HG03571 (cell line): ENCODE measurements at regions not wholly inside any gene's neighbourhood (a gene's known extent, or its start where the extent isn't known, plus 50 kb on each side); places are given as distances from the start of the nearest gene placed in this dataset.
"Not testable (repeated sequence)": the region's sequence is repeated elsewhere in the genome, so short reads cannot be mapped to it uniquely, and the experiment has no call there.

Experiments
- ATAC-seq: cut with Tn5 transposase; IDR thresholded peaks from one replicate; pipeline ENCODE4 v1.9.1; 2021; ENCODE audit not compliant: unreplicated experiment

DNA sequence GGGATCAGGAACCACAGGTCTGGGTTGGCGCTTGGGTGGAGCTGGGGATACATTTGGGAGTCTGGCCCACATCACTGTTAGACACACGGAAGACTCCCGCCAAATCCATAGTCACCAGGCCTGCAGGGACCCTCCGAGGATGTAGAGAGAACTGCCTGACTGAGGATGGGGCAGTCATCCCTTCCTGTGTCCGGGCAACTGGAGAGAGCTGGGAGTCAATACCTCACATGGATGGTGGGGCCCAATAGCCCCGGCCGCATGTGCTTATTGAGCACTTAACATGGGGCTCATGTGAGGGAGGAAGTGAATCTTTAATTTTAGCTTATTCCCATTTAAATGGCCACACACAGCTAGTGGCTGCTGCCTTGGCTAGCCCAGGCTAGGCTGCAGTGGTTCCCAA, 124.5 kb downstream of the TLR5 start:
- ATAC-seq: no peak

DNA sequence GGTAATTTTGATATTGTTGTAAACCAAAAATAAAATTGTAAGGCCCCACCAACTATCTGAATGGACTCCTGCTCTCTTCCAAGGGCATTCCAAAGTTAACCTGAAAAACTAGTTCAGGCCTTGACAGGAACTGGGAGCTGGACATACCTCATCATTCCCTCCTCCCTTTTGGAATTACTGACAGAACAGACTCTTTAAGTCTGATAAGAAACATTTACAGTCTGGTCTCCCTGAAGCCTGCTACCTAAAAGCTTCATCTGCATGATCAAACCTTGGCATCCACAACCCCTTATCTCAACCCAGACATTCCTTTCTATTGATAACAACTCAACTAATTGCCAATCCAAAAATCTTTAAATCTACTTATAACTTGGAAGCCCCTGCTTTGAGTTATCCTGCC, 123.8 kb downstream of the TLR5 start:
- no peak for ATAC-seq

DNA sequence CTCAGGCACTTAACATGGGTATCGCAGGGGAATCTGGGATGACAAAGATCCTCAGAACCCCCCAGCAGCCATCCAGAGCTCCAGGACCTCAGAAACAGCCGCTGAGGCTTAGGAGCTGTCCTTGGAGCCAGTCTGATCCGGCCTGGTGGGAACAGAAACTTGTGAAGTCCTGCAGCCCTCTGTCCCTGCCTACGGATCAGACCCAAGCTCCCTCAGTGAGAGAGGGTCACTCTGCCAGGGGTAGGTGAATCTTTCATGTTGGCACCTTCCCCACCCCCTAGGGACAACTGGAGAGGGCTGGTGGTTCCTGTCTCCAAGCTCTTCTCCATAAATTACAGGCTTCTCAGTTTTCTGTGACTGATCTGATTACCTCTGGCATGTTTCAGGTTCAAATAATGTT, 122.3 kb downstream of the TLR5 start:
- no peak for ATAC-seq

DNA sequence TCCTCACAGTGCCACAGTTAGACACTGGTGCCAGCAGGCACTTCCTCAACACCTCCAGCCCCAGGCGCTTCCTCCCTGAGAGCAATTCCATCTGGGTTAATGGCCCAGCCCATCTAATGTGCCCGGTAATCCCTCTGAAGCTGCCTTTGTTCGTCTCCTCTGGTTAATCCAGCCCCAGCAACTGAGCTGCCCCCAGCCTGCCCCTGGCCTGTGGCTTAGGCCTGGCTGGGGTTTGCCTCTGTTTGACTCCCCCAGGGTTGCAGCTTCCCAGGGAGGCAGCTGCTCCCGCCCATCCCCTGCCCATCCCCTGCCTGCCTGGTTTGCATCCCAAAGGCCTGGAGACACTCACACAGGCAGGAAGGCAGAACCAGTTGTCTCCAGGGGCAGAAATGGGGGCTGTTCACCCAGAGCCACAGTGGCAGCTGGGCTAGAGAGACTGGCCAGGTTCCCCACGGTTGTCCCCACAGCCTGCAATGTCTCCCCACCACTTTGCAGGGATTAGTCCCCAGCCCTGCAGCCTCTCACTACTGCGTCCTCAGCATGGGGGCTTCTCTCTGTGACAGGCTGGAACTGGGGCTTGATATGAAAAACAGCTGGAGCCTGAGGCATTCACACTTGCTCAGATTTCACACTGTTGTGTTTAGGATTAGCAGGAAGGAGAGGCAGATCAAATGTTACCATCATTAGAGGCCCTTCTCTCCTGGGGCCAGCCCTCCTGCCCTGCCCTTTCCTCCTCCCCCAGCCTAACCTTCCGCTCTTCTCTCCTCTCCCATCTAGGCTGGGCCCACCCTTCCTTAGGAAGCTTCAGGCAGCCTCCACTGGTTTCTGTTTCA, 120.2 kb downstream of the TLR5 start:
- ATAC-seq: no peak

DNA sequence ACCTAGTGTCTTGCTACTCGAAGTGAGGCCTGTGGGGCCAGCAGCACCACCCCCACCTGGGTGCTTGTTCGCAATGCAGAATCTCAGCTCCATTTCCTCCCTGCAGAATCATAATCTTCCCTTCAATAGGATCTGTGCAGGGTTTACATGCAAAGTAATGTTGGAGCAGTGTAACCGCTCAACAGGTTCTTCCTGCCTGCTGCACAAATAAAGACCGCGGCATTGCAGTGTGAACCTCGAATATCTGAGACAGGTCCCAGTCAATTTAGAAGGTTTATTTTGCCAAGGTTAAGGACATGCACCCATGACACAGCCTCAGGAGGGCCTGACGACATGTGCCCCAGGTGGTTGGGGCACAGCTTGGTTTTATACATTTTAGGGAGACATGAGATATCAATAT, 119.2 kb downstream of the TLR5 start:
- ATAC-seq: no peak

DNA sequence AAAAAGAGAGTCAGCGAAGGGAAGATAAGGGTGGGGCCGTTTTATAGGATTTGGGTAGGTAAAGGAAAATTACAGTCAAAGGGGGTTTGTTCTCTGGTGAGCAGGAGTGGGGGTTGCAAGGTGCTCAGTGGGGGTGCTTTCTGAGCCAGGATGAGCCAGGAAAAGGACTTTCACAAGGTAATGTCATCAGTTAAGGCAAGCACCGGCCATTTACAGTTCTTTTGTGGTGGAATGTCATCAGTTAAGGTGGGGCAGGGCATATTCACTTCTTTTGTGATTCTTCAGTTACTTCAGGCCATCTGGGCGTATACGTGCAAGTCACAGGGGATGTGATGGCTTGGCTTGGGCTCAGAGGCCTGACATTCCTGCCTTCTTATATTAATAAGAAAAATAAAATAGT, 118.6 kb downstream of the TLR5 start:
- not testable (repeated sequence) for ATAC-seq

DNA sequence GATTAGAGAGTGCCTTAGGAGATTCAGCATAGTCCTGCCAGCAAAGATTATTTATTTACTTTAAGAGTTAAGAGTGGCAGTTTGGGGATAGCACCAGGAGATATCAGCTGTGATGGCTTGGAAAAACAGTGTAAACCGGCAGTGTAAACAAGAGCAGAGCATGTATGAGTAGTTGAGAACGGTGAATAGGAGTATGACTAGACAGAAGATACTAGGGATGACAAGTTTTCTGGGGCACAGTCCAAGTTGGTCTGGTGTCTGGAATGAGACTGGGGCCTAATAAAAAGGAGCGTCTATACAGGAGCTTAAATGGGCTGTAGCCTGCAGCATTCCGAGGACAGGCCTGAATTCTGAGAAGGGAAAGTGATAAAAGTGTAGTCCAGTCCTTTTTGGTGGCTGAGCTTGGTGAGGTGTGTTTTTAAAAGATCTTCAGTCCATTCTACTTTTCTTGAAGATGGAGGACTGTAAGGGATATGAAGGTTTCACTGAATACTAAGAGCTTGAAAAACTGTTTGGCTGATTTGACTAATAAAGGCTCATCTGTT, 117.8 kb downstream of the TLR5 start:
- not testable (repeated sequence) for ATAC-seq

DNA sequence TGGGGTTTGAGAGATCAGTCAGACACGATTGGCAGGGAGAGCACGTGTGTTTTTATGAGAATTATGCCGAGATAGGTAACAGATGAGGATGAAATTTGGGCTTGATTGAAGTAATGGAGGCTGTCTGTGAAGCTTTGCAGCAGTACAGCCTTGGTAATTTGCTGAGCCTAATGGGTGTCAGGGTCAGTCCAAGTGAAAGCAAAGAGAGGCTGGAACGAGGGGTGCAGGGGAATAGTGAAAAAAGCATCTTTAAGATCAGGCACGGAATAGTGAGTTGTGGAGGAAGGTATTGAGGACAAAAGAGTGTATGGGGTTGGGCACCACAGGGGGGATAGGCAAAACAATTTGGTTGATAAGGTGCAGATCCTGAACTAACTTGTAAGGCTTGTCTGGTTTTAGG, 116.4 kb downstream of the TLR5 start:
- not testable (repeated sequence) for ATAC-seq

DNA sequence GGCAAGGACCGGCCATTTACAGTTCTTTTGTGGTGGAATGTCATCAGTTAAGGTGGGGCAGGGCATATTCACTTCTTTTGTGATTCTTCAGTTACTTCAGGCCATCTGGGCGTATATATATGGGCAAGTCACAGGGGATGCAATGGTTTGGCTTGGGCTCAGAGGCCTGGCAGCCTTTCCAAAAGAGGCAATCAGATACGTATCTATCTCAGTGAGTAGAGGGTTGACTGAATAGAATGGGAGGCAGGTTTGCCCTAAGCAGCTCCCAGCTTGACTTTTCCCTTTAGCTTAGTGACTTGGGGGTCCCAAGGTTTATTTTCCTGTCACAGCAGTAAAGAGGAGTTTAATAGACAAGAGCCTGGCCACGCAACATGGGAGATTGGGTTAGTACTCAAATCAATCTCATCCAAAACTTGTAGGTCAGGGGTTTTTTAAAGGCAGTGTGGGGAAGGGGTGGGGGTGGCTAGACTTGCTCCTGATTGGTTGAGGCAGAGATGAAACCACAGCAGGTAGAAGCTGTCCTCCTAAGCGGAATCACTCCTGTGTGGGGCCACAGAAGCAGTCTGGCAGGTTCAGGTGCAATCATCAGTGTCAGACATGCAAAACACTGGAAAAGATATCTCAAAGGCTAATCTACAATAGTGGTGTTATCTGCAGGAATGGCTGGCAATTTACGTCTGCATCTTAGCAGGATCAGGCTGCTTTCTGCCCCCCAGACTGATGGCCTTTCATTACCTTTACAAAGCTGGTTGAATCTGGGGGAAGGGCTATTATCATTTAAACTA, 112.9 kb downstream of the TLR5 start:
- ATAC-seq: no peak

DNA sequence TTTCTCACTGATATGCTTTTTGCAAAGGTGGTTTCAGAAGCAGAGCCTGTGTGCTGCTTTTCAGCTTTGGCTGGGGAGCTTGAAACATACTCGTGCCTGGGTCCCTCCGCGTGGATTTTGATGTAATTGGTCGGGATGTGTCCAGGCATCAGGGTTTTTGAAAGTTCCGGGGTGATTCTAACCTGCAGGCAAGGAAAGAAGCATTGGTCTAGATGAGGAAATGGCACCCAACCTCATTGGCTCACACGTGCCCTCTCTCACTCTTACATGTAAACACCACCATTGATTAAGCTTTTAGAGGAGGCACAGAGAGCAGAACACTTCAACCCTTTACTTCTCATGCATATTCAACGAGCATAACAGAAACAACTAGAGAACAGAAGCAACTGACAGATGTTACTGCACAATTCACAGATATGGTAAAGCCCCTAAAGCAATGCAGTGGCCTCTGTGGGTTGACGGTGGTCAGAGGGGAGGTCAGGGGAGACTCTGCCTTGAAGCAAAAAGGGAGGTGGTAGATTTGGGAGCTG, 112.1 kb downstream of the TLR5 start:
- ATAC-seq: no peak

DNA sequence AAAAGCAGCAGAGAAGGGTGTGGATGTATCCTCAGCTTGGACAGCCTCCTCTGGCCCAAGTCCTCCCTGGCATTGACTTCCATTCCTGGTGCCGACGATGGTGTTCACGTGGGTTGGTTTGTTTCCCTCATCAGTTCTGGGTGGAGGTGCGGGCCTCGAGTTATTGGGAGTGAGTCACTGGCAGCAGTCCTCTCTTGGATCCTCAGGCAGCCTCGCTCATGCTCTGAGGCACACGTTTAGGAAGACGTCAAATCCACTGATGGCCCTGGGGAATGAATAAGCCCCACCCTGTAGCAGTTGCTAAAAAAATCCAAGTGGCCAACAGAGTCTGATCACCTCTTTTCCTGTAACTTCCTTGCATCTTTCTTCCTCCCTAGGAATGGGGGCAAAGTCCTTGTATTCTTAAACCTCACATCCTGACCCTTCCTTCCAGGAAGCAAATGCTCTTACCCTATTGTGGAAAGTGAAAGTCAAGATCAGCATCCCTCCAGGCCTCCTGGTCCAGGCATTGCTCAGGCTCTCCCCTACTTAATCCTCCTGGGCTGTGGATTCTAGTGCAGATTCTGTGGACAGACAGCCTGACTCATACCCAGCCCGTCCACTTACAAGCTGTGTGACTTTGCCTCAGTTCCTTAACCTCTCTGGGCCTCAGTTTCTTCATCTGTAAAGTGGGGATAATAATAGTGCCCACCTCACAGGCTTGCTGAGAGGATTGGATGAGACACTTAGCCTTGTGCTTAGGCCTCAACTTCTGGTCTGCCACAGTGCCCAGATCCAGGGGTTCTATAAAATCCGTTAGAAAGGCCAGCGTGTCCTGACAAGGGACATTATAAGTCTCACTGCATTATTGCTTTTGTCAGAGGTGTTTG, 111.1 kb downstream of the TLR5 start:
- no peak for ATAC-seq

DNA sequence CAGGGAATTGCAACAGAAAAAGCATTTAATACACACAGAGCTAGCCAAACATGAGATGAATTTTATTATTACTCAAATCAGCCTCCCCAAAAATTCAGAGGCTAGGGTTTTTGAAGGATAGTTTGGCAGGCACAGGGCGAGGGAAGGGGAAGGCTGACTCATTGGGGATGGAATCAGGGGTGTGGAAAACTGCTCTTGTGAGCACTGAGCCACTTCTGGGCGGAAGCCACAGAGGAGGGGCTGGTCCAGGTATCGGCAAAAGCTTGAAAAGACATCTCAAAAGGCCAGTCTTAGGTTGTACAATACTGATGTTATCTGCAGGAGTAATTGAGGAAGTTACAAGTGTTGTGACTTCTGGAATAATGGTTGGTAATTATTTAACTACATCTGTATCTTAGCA, 109.4 kb downstream of the TLR5 start:
- no peak for ATAC-seq

DNA sequence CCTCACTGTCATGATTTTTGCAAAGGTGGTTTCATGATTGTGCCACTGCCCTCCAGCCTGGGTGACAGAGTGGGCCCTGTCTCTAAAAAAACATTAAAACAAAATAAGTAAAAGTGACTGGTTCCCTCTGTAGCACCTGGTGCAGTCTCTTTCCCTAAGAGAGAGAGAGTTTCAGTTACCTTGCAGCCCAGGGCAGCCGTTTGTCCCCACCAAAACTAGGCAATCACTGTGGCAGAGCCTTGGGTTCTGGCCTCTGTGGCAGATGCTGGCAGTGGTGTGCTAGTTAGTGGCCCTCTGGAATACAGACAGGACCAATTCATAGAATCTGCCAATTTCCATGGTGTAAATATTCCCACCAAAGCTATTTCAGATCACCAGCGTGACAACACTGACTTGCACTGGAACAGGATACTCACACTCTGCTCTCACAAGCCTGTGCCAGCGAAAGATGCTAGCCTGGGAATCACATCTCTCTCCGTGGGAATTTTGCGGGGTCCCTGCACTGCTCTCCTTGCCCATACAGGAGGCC, 108.7 kb downstream of the TLR5 start:
- no peak for ATAC-seq

DNA sequence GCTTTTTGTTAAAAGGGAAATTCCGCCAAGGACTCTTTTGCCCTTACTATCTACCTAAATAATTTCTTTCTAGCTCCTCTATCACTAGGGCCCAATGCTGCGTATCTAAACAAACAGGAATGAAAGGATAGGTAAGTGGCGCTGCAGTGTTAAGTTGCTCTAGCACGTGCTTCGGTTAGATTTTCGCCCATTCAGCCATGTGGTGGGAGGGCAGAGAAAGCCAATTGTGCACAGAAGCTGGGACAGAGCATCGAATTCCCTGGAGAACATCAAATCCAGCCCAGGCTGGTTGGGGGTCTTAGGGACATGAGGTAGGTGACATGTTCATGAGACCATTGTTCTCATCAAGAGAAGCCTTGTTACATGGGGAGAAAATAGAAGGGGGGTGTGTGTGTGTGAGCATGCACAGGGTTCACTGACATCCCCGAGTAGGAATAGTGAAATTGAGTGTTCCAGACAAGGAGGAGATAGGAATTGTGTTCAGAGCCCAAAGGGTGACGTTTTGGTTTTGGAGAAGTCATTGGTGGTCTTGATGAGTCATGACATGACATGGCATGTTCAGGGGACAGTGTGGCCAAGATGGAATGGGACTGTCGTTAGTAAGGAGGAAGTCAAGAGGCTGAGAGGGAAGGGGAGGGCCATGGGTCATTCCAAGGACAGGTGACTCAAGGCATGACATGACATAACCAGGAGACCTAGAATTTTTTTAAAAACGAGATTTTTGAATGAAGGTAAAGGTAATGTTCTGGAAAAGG, 107.1 kb downstream of the TLR5 start:
- no peak for ATAC-seq

DNA sequence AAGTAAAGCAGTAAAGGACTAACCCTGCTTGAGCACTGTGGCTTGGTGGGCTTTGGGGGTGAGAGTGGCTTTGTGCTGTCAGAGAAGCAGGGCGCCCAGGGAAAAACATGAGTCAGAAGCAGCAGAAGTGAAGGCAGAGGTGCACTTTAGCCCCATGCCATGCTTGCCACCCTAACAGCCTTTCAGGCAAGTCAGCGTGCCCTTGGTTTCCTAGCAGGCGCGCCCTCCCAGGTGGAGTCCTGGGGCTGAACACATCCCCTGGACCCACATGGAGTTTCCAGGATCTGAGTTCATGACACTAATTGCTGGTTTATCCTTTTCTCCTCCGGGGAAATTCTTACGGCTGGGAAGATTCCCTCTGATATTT, 106.6 kb downstream of the TLR5 start:
- ATAC-seq: no peak

DNA sequence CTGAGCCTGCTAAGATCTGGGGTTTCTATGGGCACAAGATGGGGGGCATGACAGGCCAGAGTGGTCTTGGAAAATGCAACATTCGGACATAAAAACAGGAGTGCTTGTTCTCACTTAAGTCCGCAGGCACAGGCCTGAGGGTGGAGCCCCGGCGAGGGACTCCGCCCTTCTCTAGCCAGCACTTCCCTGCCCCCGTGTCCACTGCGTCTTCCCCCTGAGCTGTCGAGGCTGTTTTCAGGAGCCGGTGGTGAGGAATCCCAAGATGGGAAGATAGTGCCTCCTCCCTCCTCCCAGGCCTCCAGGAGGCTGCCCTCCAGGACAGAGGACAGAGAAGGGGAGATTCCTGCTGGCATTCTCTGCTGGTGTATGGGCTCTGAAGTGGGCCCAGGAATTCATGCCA, 105.2 kb downstream of the TLR5 start:
- ATAC-seq: no peak

DNA sequence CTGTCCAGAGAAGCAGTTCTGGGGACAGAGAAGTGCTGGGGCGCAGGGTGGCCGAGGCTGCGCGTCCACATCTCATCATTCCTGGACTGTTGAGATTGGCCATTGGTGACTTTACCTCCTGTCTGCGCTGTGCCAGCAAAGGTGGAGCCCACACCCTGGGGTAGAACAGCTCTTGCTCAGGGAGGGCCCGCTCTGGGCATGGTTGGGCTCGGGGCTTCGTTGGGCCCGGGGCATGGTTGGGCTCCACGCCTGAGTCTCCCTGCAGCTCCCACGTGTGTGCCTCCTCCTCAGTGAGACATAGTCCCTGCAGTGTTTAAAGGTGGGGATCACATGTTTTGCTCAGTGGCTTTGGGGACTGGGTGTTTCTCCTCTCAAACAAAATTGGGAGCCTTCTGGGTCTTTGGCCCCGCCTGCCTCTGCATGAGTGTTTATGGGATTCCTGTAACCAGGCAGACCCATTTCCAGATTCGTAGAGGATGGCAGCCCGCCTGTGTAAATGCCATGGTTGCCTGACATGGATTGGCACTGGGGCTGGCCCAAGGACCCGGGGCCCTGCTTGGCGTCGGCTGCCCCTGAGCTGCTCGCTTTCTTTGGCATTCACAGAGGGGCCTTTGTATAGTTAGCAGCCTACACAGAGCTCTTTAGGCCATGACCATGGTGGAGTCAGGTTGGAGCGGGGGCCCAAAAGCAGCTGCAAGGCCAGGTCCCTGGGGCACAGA, 104.6 kb downstream of the TLR5 start:
- ATAC-seq: no peak

DNA sequence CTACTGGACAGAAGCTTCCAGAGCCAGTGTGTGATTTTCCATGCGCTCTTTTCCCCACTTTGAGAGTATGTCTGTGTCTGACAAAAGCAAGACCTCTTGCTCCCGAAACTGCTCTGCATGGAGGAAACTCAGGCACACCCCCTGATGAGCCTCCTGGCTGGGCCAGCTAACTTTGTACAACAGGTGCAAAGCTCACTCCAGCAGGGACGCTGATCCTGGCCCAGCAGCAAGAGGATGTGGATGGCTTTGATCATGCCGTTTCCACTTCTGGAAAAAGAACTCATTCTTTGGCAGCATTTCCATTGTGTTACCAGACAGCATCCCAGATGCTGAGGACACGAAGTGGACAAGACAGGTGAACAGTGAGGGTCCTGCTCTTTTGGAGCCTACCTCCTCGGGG, 103.1 kb downstream of the TLR5 start:
- ATAC-seq: no peak

DNA sequence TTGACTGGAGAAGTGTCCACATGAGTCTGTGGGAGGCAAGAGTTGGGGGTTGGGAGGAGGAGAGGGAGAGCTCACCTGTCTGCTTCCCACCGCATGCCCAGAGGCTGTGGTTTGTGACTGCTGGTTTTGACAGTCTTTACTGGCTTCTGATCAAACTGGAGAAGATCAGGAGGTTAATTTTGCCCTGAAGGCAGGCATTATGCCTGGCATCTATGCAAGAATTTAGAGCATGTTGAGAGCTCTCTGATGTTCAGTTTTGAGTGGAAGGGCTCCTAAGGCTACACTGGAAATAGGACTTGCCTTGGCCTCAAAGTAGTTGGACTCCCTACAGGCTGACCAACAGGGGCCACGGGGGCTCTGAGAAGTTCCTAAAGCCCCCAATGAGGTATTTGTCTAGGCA, 101.6 kb downstream of the TLR5 start:
- no peak for ATAC-seq
